SU-DHL-6 (cell line): ENCODE measurements at regions not wholly inside any gene's neighbourhood (a gene's known extent, or its start where the extent isn't known, plus 50 kb on each side); places are given as distances from the start of the nearest gene placed in this dataset.

ENCODE experiments used
- EZH2phosphoT487 ChIP-seq: fragments of 200-600 bp; sonication (generic), shearing (Covaris generic); conservative IDR thresholded peaks from 2 replicates; pipeline ENCODE4 v1.6.1; 2018; ENCODE audit warnings: mild to moderate bottlenecking, antibody characterized with exemption, low read length, moderate library complexity, mixed read lengths
- TF ChIP-seq, protein P1 (sequence below): fragments of 200-600 bp; sonication (generic); IDR thresholded peaks from one replicate; pipeline ENCODE4 v1.5.1; 2017; ENCODE audit warnings: antibody characterized with exemption, mild to moderate bottlenecking, low read length, moderate library complexity; ENCODE audit not compliant: insufficient read depth, poor library complexity, severe bottlenecking

DNA sequence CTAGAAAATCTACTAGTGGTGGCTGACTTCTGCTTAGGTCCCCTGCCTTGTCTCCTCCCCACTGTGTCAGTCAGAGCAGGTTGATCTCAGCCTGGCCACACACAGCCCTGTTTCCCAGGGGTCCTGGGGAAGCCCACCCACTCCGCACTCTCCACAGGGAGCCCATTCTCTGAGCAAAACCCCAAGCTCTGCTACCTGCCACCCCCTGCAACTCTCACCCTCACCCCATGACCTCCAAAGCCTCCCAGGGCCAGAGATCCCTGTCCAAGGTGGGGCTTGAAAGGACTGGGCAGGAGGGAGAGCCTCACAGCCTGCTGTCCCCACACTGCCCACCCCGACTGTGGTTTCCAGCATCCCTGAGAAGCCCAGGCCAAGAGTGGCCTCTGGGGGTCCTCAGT, 58.8 kb upstream of the ZNF536 start:
- TF ChIP-seq, protein P1, sequence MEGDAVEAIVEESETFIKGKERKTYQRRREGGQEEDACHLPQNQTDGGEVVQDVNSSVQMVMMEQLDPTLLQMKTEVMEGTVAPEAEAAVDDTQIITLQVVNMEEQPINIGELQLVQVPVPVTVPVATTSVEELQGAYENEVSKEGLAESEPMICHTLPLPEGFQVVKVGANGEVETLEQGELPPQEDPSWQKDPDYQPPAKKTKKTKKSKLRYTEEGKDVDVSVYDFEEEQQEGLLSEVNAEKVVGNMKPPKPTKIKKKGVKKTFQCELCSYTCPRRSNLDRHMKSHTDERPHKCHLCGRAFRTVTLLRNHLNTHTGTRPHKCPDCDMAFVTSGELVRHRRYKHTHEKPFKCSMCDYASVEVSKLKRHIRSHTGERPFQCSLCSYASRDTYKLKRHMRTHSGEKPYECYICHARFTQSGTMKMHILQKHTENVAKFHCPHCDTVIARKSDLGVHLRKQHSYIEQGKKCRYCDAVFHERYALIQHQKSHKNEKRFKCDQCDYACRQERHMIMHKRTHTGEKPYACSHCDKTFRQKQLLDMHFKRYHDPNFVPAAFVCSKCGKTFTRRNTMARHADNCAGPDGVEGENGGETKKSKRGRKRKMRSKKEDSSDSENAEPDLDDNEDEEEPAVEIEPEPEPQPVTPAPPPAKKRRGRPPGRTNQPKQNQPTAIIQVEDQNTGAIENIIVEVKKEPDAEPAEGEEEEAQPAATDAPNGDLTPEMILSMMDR = no peak
- TF ChIP-seq EZH2phosphoT487 = no peak
